Motor neuron (in vitro differentiated cells): ENCODE measurements at regions not wholly inside any gene's neighbourhood (a gene's known extent, or its start where the extent isn't known, plus 50 kb on each side); places are given as distances from the start of the nearest gene placed in this dataset.

ENCODE experiments used
- ATAC-seq, 8 experiments: fragments of 200-7000 bp; cut with Tn5 transposase; replicated peaks in 6 of 8; 2 replicates each; pipeline ENCODE4 v1.8.0; 2021; ENCODE audit warnings: mild to moderate bottlenecking in 8 of 8, moderate library complexity in 8 of 8
- H3K27ac ChIP-seq, 2 donors: fragments of 250-450 bp; sonication (Bioruptor Pico); 2 replicates each; pipeline ENCODE4 v1.9.0; 2021; ENCODE audit warnings: antibody characterized with exemption in 2 of 2, mild to moderate bottlenecking in 2 of 2, moderate library complexity in 1 of 2
- H3K4me1 ChIP-seq, 2 donors: fragments of 250-450 bp; sonication (Bioruptor Pico); replicated peaks in 1 of 2; 2 replicates each; pipeline ENCODE4 v1.6.1; 2021; ENCODE audit warnings: antibody characterized with exemption in 2 of 2, mild to moderate bottlenecking in 2 of 2, moderate library complexity in 1 of 2
- H3K4me3 ChIP-seq, 5 donors: fragments of 250-450 bp; sonication (Bioruptor Pico); 2 replicates each; pipeline ENCODE4 v1.9.0; 2021; ENCODE audit warnings: antibody characterized with exemption in 5 of 5, mild to moderate bottlenecking in 5 of 5, moderate library complexity in 4 of 5
- WGBS, 10 experiments: fragments of 450-650 bp; shearing (Covaris generic); methylation state at CpG; one replicate each; pipeline ENCODE4 v1.0.0; 2022; 5-methylcytosine and 5-hydroxymethylcytosine counted together
- in situ Hi-C, 9 experiments: fragments of 400-800 bp; cut with MboI; loops; one replicate each; pipeline ENCODE4 v1.15.0; 2021; ENCODE audit warnings: low sequenced_read_pairs in 9 of 9, low pct_unique_long_range_greater_than_20kb in 2 of 9; ENCODE audit not compliant: unreplicated experiment in 9 of 9

DNA sequence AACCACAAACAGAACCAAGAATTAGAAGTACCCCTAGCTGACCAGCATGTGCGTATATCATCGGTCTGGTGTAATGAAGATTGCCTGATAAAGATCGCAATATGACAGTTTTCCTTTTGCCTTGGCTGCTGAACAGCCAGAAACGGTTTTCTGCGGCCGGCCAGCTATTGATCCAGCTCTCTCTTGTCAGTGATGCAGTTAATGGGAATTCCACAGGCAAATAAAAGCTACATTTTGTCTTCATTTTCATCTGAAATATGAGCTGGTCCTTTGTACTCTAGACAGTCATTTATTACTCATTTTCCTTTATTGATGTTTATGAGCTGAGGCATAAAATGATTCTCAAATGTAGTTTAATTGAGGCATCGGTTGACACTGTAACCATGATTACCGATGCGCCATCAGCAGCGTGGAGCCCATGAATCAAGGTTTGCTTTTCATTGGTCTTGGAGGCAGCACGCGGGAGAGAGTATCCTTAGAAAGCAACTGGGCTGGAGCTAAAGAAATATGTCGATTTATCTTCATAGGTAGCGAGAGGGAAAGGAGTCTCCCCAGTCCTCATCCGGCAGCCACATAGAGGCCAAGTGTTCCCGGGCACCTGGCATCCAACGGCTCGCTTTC, 535.2 kb downstream of the GALR1 start:
- in situ Hi-C loops: no loop called here

DNA sequence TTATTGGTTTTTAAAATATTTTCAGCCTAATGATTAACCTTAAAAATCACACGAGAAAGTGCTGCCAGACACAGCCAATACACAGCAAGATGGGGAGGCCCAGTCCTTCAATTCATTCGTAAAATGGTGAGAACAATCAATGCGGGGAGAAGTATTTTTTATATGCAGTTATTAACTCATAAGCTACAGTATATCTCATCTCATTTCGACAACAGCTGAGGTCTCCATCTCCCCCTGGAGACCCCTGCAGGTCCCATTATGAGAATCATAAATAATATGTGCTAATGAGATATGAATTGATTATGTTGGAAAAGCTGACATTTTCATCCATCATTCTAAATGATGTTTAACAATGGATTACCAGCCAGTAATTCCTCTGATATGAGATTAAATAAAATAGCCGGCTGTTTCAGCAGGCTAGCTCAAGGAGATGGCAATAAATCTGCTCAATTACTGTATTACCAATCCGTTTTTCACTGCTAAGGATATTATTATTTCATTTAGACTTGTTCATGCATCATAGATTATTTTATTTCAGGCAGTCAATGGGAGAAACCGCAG, 535.8 kb downstream of the GALR1 start:
- ATAC-seq: peak in 5 of 8 experiments; percentile 68 to 77 (median 76)
- Histone ChIP-seq H3K27ac (peak overlapping the region; percentile 38 to 80), H3K4me3 (no peak overlapping the region), H3K4me1 (peaks cover 8 to 42% of the 10 kb centered on the region in 2 donors)
- WGBS, 10 experiments: 0 to 64% (median 36%) methylated on average over 1 to 6 of the region's 7 CpGs; no CpG with 5 or more reads in 1 of the 10 experiments
- in situ Hi-C loops: no loop called here

More for the DNA sequence above, 535.2 kb downstream of the GALR1 start:
- Histone ChIP-seq H3K27ac (peak overlapping the region; percentile 38 to 80), H3K4me1 (peaks cover 8 to 42% of the 10 kb centered on the region in 2 donors), H3K4me3 (no peak overlapping the region)
- WGBS, 10 experiments: 30 to 83% (median 58%) methylated on average over 1 to 15 of the region's 18 CpGs
- peak in 5 of 8 experiments; percentile 72 to 83 (median 77) for ATAC-seq

DNA sequence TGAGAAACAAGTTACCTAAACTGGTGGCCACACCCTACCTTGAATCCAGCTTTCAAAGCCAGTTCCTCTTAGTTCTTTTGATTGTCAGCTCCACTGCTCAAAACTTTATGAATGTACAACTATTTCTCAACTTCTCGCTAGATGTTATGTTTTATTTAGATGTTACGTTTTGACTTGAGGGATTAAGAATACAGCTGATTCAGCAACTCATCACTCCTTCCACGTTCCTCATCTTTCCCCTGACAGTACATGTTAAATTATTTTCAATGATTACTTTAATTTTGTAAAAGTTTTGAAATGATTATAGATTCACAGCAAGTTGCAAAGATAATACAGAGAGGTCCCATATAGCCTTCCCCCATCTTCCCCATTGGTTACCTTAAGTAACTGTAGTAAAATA, 553.4 kb downstream of the GALR1 start:
- H3K27ac ChIP-seq: no peak overlapping the region
- in situ Hi-C loops: no loop called here
- no peaks in the 10 kb centered on the region for H3K4me1 ChIP-seq
- ATAC-seq: no peak
- H3K4me3 ChIP-seq: no peak overlapping the region
- WGBS, 10 experiments: 0 to 81% (median 36%) methylated on average over 1 to 3 of the region's 3 CpGs; no CpG with 5 or more reads in 1 of the 10 experiments

DNA sequence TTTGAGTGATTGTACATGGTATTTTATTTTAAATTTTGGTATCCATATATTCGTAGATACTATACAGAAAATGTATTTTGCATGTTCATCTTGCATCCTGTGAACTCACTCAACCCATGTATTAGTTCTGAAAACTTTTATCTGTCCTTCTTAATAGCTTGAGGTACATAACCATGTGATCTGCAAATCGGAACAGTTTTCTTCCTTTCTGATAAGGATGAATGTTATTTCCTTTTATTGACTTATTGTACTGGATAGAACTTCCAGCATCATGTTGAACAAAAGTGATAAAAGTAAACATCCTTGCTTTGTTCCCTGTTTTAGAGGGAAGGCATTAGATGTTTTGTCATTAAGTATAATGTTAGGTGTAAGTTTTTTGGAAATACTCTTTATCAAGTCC, 554.7 kb downstream of the GALR1 start:
- no peaks in the 10 kb centered on the region for H3K4me1 ChIP-seq
- WGBS, 10 experiments: 0 to 83% (median 16%) methylated on average over 1 to 2 of the region's 2 CpGs
- in situ Hi-C loops: no loop called here
- ATAC-seq: no peak
- H3K27ac ChIP-seq: no peak overlapping the region
- no peak overlapping the region for H3K4me3 ChIP-seq

DNA sequence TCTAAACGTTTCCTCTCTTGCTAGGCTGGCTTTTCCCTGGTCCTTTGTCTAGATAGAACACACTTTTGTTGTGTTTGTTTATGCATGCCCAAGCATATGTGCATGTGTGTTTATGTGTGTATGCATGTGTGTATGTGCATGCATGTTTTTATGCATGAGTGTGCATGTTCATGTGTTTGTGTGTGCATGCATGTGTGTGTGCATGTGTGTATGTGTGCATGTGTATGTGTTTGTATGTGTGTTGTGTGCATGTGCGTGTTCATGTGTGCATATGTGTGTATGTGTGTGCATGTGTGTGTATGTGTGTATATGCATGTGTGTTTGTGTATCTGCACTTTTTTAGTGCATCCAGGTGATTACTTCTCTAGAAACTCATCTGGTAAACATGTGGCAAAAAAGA, 558.0 kb downstream of the GALR1 start:
- no peak for ATAC-seq
- Histone ChIP-seq H3K4me3 (no peak overlapping the region), H3K4me1 (no peaks in the 10 kb centered on the region), H3K27ac (no peak overlapping the region)
- whole genome bisulfite sequencing, 10 experiments: 0 to 22% (median 20%) methylated on average over 1 of the region's 2 CpGs; no CpG with 5 or more reads in 5 of the 10 experiments
- in situ Hi-C loops: no loop called here

DNA sequence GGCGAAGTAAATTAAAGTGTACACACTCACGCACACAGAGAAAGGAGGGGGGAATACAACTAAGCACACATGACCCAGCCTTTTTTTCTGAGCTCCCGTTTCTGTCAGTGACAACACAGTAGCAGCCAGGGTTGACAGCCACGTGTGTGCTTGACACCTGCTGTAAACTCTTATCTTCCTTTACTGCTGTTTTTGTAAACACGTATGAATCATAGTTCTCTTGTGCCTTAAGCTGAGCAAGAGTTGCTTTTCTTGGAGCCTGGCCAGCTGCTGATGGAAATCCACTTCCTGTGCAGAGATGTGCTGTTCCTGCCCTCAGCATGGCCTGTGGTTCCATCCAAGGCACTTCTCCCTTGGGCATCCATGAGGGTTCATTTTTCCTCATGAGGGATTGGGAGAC, 561.9 kb downstream of the GALR1 start:
- in situ Hi-C loops: no loop called here
- Histone ChIP-seq H3K4me3 (no peak overlapping the region), H3K4me1 (no peaks in the 10 kb centered on the region), H3K27ac (no peak overlapping the region)
- ATAC-seq: peak in 3 of 8 experiments; percentile 52 to 65 (median 56)
- WGBS, 10 experiments: 0 to 83% (median 73%) methylated on average over 1 to 5 of the region's 5 CpGs; no CpG with 5 or more reads in 3 of the 10 experiments

DNA sequence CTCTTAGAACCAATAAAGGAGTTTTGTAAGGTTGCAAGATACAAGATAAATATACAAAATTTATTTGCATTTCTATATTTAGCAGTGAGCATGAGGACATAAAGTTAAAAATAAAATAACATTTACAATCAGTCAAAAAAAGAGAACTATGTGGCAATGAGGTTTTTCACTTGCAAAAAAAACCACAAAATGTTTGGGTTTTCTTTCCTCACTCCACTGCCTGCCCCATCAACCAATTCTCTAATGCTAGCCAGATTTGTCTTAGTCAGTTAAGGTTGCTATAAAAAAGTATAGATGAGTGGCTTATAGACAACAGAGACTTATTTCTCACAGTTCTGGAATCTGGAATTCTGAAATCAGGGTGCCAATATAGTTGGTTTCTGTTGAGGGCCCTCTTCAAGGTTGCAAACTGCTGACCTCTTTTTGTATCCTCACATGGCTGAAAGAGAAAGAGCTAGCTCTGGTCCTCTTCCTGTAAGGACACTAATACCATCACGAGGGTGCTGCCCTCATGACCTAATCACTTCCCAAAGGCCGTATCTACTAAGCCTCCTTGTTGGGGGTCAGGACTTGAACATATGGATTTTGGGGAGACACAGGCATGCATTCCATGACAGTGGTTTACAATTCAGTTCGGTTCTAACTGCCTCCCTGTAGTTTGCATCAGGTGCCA, 566.2 kb downstream of the GALR1 start:
- no peaks in the 10 kb centered on the region for H3K4me1 ChIP-seq
- no peak overlapping the region for H3K4me3 ChIP-seq
- in situ Hi-C loops: no loop called here
- ATAC-seq: no peak
- no peak overlapping the region for H3K27ac ChIP-seq
- 0 to 100% (median 0%) methylated on average over 1 to 3 of the region's 3 CpGs; no CpG with 5 or more reads in 3 of the 10 experiments for WGBS, 10 experiments

DNA sequence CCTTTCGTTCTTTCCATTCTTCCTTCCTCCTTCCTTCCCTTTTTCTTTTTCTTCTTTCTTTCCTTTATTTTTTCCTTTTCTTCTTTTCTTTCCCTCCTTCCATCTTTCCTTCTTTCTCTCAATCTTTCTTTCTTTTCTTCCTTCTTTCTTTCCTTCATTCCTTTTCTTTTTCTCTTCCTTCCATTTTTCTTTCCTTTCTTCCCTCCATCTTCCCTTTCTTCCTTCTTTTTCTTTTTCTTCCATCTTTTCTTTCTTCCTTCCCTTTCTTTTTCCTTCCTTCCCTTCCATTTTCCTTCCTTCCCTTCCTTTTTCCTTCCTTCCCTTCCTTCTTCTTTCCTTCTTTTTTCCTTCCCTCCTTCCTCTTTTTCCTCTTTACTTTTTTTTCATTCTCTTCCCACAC, 568.7 kb downstream of the GALR1 start:
- no peak overlapping the region for H3K27ac ChIP-seq
- H3K4me1 ChIP-seq: peaks cover 0 to 5% of the 10 kb centered on the region in 2 donors
- in situ Hi-C loops: no loop called here
- no peak for ATAC-seq
- H3K4me3 ChIP-seq: no peak overlapping the region
- WGBS, 10 experiments: 1 to 100% (median 50%) methylated on average over 1 of the region's 1 CpG; no CpG with 5 or more reads in 1 of the 10 experiments

DNA sequence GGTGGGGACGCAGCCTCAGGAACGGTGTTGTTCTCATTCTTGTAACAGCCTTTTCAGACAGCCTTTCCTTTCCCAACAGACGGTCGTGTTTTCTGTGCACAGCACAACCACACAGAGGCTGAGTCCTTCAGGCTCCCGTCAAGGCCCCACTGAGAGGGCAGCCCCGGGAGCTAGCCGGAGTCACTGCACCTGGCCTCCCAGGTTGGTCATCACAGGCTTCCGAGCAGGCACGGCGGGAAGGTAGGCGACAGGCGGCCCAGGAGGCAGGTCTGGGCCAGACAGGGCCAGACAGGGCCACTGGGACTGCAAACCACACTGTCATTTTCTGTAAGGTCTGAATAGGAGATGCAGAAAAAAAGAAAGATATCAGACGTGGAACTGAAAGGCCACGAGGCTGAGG, 570.8 kb downstream of the GALR1 start:
- H3K4me3 ChIP-seq: no peak overlapping the region
- peaks cover 0 to 5% of the 10 kb centered on the region in 2 donors for H3K4me1 ChIP-seq
- no peak for ATAC-seq
- no peak overlapping the region for H3K27ac ChIP-seq
- 0 to 93% (median 60%) methylated on average over 1 to 3 of the region's 14 CpGs; no CpG with 5 or more reads in 6 of the 10 experiments for WGBS, 10 experiments
- in situ Hi-C loops: no loop called here

DNA sequence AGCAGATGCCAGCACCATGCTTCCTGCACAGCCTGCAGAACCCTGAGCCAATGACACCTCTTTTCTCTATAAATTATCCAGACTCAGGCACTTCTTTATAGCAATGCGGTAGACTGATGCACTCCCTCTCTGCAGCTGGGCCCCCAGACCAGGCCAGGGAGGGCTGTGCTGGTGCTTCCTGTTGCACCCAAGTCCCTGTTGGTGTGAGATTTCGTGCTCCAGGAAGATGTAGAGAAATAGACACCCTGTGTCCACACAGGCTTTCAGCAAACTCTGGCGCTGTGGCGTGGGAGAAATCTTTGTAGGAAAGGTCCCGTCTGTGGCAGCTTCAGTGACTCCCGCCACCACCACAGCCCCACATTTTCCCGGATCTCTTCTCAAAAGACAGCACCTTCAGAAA, 572.2 kb downstream of the GALR1 start:
- in situ Hi-C loops: no loop called here
- Histone ChIP-seq H3K4me1 (peaks cover 0 to 5% of the 10 kb centered on the region in 2 donors), H3K27ac (no peak overlapping the region), H3K4me3 (no peak overlapping the region)
- 0 to 100% (median 94%) methylated on average over 1 to 5 of the region's 7 CpGs; no CpG with 5 or more reads in 3 of the 10 experiments for WGBS, 10 experiments
- ATAC-seq: no peak

DNA sequence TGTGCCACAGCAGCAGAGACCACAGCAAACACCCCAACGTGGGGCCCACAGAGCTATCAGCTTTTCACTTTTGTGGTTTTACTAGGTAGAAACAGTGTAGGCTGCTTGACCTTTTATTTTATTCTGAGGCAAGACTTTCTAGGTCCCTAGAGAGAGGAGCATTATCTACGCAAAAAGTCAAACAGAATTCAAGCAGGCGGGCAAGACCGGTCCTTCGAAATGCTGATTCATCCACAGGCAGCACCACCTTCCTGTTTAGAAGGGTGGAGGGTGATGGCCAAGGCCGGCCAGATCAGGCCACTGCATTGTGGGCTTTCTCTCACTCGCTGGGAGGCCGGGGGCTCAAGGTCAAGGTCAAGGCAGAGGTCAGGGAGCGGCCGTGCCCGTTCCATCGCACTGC, 573.0 kb downstream of the GALR1 start:
- Histone ChIP-seq H3K4me1 (peaks cover 0 to 5% of the 10 kb centered on the region in 2 donors), H3K27ac (no peak overlapping the region), H3K4me3 (no peak overlapping the region)
- in situ Hi-C loops: no loop called here
- peak in 3 of 8 experiments; percentile 50 to 95 (median 92) for ATAC-seq
- 7 to 67% (median 20%) methylated on average over 1 to 12 of the region's 12 CpGs; no CpG with 5 or more reads in 2 of the 10 experiments for WGBS, 10 experiments

DNA sequence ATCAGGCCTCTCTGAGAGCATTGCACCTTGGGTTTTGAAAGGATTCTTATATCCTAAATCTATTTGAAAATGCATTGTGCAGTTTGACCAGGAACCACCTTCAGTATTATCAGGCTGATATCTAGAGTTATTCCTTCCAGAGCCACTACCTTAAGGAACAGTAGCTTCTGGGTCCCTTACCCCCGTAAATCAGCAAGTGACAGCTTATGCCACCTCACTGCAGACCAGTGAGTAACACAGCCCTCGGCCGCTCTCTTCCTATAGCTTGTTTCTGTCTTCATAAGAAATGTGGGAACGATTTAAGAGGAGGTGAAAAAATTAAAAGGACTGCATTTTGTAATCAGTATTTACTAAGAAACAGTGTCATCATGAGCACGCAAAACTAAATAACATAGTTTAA, 584.2 kb downstream of the GALR1 start:
- in situ Hi-C loops: no loop called here

DNA sequence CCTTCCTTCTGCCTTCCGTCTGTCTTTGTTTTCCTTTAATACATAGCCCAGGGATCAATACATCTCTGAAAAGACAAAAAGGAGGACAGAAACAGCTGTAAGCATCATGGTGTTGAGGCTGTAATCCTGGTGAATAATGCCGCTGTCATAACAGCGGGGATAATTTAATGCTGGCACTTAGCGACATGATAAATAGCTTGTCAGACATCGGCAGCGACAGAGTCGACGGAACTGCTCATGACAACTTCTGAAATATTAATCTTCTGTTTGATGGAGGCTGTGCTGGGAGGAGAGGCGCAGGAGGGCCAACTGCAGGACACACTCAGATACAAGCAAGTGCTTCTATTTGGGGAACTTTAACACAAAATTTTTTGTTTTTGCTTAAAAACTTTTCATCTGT, 602.2 kb downstream of the GALR1 start:
- WGBS, 10 experiments: 0 to 67% (median 25%) methylated on average over 1 to 9 of the region's 9 CpGs; no CpG with 5 or more reads in 2 of the 10 experiments
- no peak overlapping the region for H3K27ac ChIP-seq
- no peak overlapping the region for H3K4me3 ChIP-seq
- peaks cover 5 to 49% of the 10 kb centered on the region in 2 donors for H3K4me1 ChIP-seq
- peak in 4 of 8 experiments; percentile 65 to 96 (median 88) for ATAC-seq
- in situ Hi-C loops: no loop called here

More for the DNA sequence above, 584.2 kb downstream of the GALR1 start:
- H3K4me1 ChIP-seq: peaks cover 0 to 3% of the 10 kb centered on the region in 2 donors
- no peak overlapping the region for H3K27ac ChIP-seq
- peak in 3 of 8 experiments; percentile 45 to 65 (median 61) for ATAC-seq
- WGBS, 10 experiments: 0 to 100% (median 78%) methylated on average over 1 to 5 of the region's 5 CpGs; no CpG with 5 or more reads in 1 of the 10 experiments
- H3K4me3 ChIP-seq: no peak overlapping the region
